GM12874 (cell line): ENCODE measurements at regions not wholly inside any gene's neighbourhood (a gene's known extent, or its start where the extent isn't known, plus 50 kb on each side); places are given as distances from the start of the nearest gene placed in this dataset.

Experiments
- CTCF ChIP-seq: IDR thresholded peaks from 2 replicates; pipeline ENCODE4 v1.5.1; 2011; ENCODE audit warnings: low read depth, mild to moderate bottlenecking, control low read depth, low read length, moderate library complexity; ENCODE audit not compliant: insufficient read depth

DNA sequence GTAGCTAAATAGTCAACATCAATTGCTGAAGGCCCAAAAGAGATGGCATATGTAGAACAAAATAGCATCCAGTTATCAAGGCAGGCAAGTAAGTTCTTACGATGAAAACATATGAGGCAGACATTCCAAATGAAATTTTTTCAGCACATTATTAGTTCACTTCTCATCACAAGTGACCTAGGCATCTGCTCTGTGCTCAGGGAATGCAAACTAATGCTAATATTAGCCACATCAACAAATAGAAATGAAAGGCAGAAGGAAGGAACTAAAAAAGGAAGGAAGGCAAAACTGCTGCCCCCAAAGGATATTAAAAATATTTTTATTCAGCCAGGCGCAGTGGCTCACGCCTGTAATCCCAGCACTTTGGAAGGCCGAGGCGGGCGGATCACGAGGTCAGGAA, 51.2 kb upstream of the ROCK1 start:
- TF ChIP-seq CTCF, result no peak

GRCh38 chr18:21163647-21164547, 52.3 kb upstream of the ROCK1 start:
- TF ChIP-seq CTCF, result no peak

DNA sequence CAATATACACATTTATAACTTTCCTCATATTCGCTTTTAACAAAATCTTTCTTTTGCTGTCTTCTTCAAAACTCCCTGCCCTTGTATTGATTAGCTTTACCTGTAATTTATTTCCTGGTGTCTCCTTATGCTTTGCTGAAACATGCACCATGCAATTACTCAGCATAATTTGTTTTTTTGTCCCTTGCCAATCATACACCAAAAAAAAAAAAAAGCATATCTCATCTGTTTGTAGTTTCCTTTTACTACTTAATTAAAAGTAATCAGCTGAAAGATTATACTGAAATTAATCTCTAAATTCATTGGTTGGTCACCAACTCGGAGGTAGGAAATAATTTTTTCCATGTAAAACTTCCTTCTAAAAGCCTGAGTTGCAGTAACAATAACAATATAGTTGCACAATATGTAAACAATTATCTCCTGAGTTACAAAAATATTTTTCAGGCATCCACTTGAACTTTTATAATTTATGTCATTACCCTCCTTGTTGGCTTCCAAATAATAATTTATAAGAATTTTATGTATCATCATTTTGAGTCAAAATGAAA, 53.0 kb upstream of the ROCK1 start:
- no peak for TF ChIP-seq CTCF

- no peak for TF ChIP-seq CTCF
Measured at GRCh38 chr18:21167641-21168377, 56.2 kb upstream of the ROCK1 start.

GRCh38 chr18:21168880-21169279, 57.3 kb upstream of the ROCK1 start:
- no peak for TF ChIP-seq CTCF

- no peak for TF ChIP-seq CTCF
Measured at GRCh38 chr18:21177822-21178221, 64.2 kb upstream of the GREB1L start.

- peak; percentile 66 for TF ChIP-seq CTCF
Measured at GRCh38 chr18:21179590-21180220, 62.3 kb upstream of the GREB1L start.
